Motor neuron (in vitro differentiated cells): ENCODE measurements at regions not wholly inside any gene's neighbourhood (a gene's known extent, or its start where the extent isn't known, plus 50 kb on each side); places are given as distances from the start of the nearest gene placed in this dataset.
"Not testable (repeated sequence)": the region's sequence is repeated elsewhere in the genome, so short reads cannot be mapped to it uniquely, and the experiment has no call there.

ENCODE experiments used
- ATAC-seq, 8 experiments: fragments of 200-7000 bp; cut with Tn5 transposase; replicated peaks in 6 of 8; 2 replicates each; pipeline ENCODE4 v1.8.0; 2021; ENCODE audit warnings: mild to moderate bottlenecking in 8 of 8, moderate library complexity in 8 of 8
- H3K27ac ChIP-seq, 2 donors: fragments of 250-450 bp; sonication (Bioruptor Pico); 2 replicates each; pipeline ENCODE4 v1.9.0; 2021; ENCODE audit warnings: antibody characterized with exemption in 2 of 2, mild to moderate bottlenecking in 2 of 2, moderate library complexity in 1 of 2
- H3K4me1 ChIP-seq, 2 donors: fragments of 250-450 bp; sonication (Bioruptor Pico); replicated peaks in 1 of 2; 2 replicates each; pipeline ENCODE4 v1.6.1; 2021; ENCODE audit warnings: antibody characterized with exemption in 2 of 2, mild to moderate bottlenecking in 2 of 2, moderate library complexity in 1 of 2
- H3K4me3 ChIP-seq, 5 donors: fragments of 250-450 bp; sonication (Bioruptor Pico); 2 replicates each; pipeline ENCODE4 v1.9.0; 2021; ENCODE audit warnings: antibody characterized with exemption in 5 of 5, mild to moderate bottlenecking in 5 of 5, moderate library complexity in 4 of 5
- WGBS, 10 experiments: fragments of 450-650 bp; shearing (Covaris generic); methylation state at CpG; one replicate each; pipeline ENCODE4 v1.0.0; 2022; 5-methylcytosine and 5-hydroxymethylcytosine counted together
- in situ Hi-C, 9 experiments: fragments of 400-800 bp; cut with MboI; loops; one replicate each; pipeline ENCODE4 v1.15.0; 2021; ENCODE audit warnings: low sequenced_read_pairs in 9 of 9, low pct_unique_long_range_greater_than_20kb in 2 of 9; ENCODE audit not compliant: unreplicated experiment in 9 of 9

GRCh38 chr3:30323649-30324048 is 282.8 kb upstream of the TGFBR2 start:
- H3K4me1 ChIP-seq, H3K4me3 ChIP-seq, ATAC-seq, H3K27ac ChIP-seq: not testable (repeated sequence)
- WGBS, 10 experiments = 38 to 100% (median 89%) methylated on average over 1 of the region's 1 CpG; no CpG with 5 or more reads in 3 of the 10 experiments
- in situ Hi-C loops = loop anchor here in 1 of 9 experiments (25.0 kb wide), 1 partner anchor 289 kb away; the partner anchor contains the start of gene TGFBR2

GRCh38 chr3:30324587-30324986 is 281.8 kb upstream of the TGFBR2 start:
- peak in 3 of 8 experiments; percentile 16 to 93 (median 24) for ATAC-seq
- H3K27ac ChIP-seq = no peak overlapping the region
- no peaks in the 10 kb centered on the region for H3K4me1 ChIP-seq
- no peak overlapping the region for H3K4me3 ChIP-seq
- in situ Hi-C loops = loop anchor here in 1 of 9 experiments (25.0 kb wide), 1 partner anchor 288 kb away; the partner anchor contains the start of gene TGFBR2
- WGBS, 10 experiments = 33 to 90% (median 63%) methylated on average over 1 of the region's 1 CpG; no CpG with 5 or more reads in 2 of the 10 experiments

- WGBS, 10 experiments = 100% methylated on average over 1 of the region's 1 CpG; no CpG with 5 or more reads in 9 of the 10 experiments
- H3K4me3 ChIP-seq, in situ Hi-C loops, H3K27ac ChIP-seq, H3K4me1 ChIP-seq, ATAC-seq: not testable (repeated sequence)
These were observed 278.4 kb upstream of the TGFBR2 start for GRCh38 chr3:30327976-30328375.

GRCh38 chr3:30328935-30329334 is 277.5 kb upstream of the TGFBR2 start:
- H3K4me3 ChIP-seq, H3K4me1 ChIP-seq, H3K27ac ChIP-seq, ATAC-seq, in situ Hi-C loops: not testable (repeated sequence)
- WGBS, 10 experiments = 17 to 100% (median 64%) methylated on average over 1 of the region's 2 CpGs; no CpG with 5 or more reads in 6 of the 10 experiments

- H3K27ac ChIP-seq = no peak overlapping the region
- H3K4me1 ChIP-seq = no peaks in the 10 kb centered on the region
- no peak for ATAC-seq
- H3K4me3 ChIP-seq = no peak overlapping the region
- 0 to 88% (median 56%) methylated on average over 1 to 2 of the region's 2 CpGs; no CpG with 5 or more reads in 2 of the 10 experiments for WGBS, 10 experiments
- in situ Hi-C loops = no loop called here
These were observed 274.9 kb upstream of the TGFBR2 start for GRCh38 chr3:30331519-30331918.

- Histone ChIP-seq H3K4me3 (no peak overlapping the region), H3K4me1 (no peaks in the 10 kb centered on the region), H3K27ac (no peak overlapping the region)
- 60 to 100% (median 80%) methylated on average over 2 to 8 of the region's 10 CpGs for WGBS, 10 experiments
- no peak for ATAC-seq
- in situ Hi-C loops = no loop called here
These were observed 274.0 kb upstream of the TGFBR2 start for GRCh38 chr3:30332196-30333021.

GRCh38 chr3:30333143-30333542 is 273.3 kb upstream of the TGFBR2 start:
- H3K4me3 ChIP-seq = no peak overlapping the region
- in situ Hi-C loops = no loop called here
- H3K4me1 ChIP-seq = no peaks in the 10 kb centered on the region
- 36 to 95% (median 85%) methylated on average over 3 to 6 of the region's 6 CpGs for WGBS, 10 experiments
- ATAC-seq = no peak
- no peak overlapping the region for H3K27ac ChIP-seq

- 0 to 100% (median 80%) methylated on average over 1 of the region's 1 CpG; no CpG with 5 or more reads in 2 of the 10 experiments for WGBS, 10 experiments
- H3K4me3 ChIP-seq = no peak overlapping the region
- H3K27ac ChIP-seq = no peak overlapping the region
- no peak for ATAC-seq
- H3K4me1 ChIP-seq = no peaks in the 10 kb centered on the region
- in situ Hi-C loops = no loop called here
These were observed 272.5 kb upstream of the TGFBR2 start for GRCh38 chr3:30333903-30334302.

GRCh38 chr3:30340500-30340899 is 265.9 kb upstream of the TGFBR2 start:
- H3K4me1 ChIP-seq = peaks cover 0 to 3% of the 10 kb centered on the region in 2 donors
- ATAC-seq = no peak
- in situ Hi-C loops = no loop called here
- WGBS, 10 experiments = 0 to 100% (median 62%) methylated on average over 1 to 2 of the region's 2 CpGs; no CpG with 5 or more reads in 1 of the 10 experiments
- H3K27ac ChIP-seq = no peak overlapping the region
- no peak overlapping the region for H3K4me3 ChIP-seq

GRCh38 chr3:30341079-30341478 is 265.3 kb upstream of the TGFBR2 start:
- in situ Hi-C loops = no loop called here
- no peak for ATAC-seq
- H3K27ac ChIP-seq = no peak overlapping the region
- no peak overlapping the region for H3K4me3 ChIP-seq
- 11 to 100% (median 96%) methylated on average over 1 to 2 of the region's 2 CpGs; no CpG with 5 or more reads in 1 of the 10 experiments for WGBS, 10 experiments
- peaks cover 0 to 3% of the 10 kb centered on the region in 2 donors for H3K4me1 ChIP-seq

- peaks cover 3 to 7% of the 10 kb centered on the region in 2 donors for H3K4me1 ChIP-seq
- peak in 2 of 8 experiments; percentile 23 to 46 for ATAC-seq
- WGBS, 10 experiments = 0 to 100% (median 83%) methylated on average over 1 of the region's 1 CpG; no CpG with 5 or more reads in 5 of the 10 experiments
- H3K4me3 ChIP-seq = no peak overlapping the region
- in situ Hi-C loops = no loop called here
- H3K27ac ChIP-seq = no peak overlapping the region
These were observed 264.6 kb upstream of the TGFBR2 start for GRCh38 chr3:30341851-30342250.

- 31 to 79% (median 53%) methylated on average over 2 to 6 of the region's 6 CpGs for WGBS, 10 experiments
- peaks cover 3 to 11% of the 10 kb centered on the region in 2 donors for H3K4me1 ChIP-seq
- H3K4me3 ChIP-seq = no peak overlapping the region
- in situ Hi-C loops = no loop called here
- ATAC-seq = peak in 3 of 8 experiments; percentile 41 to 94 (median 88)
- no peak overlapping the region for H3K27ac ChIP-seq
These were observed 263.9 kb upstream of the TGFBR2 start for GRCh38 chr3:30342318-30343060.
